Left lung (tissue), 4 donors: ENCODE measurements at regions not wholly inside any gene's neighbourhood (a gene's known extent, or its start where the extent isn't known, plus 50 kb on each side); places are given as distances from the start of the nearest gene placed in this dataset.

Source experiments
- ATAC-seq: fragments of 200-7000 bp; cut with Tn5 transposase; one replicate; pipeline ENCODE4 v1.9.1; 2020; ENCODE audit warnings: moderate library complexity
- DNase-seq, 4 donors: peaks; one replicate each; pipeline ENCODE4 v3.0.0-alpha.2; 2013 to 2020
- H3K27ac ChIP-seq, 2 donors: fragments of 200-600 bp; sonication (generic) in 1 of 2; one replicate each; pipeline versions ENCODE4 v1.5.0 to v1.8.0; 2020 to 2021
- H3K27me3 ChIP-seq, 2 donors: fragments of 200-600 bp; sonication (generic) in 1 of 2; one replicate each; pipeline versions ENCODE4 v1.5.0 to v1.8.0; 2020 to 2021
- H3K36me3 ChIP-seq, 2 donors: fragments of 200-600 bp; sonication (generic) in 1 of 2; one replicate each; pipeline versions ENCODE4 v1.5.0 to v1.8.0; 2020 to 2021
- H3K4me1 ChIP-seq, 2 donors: fragments of 200-600 bp; one replicate each; pipeline ENCODE4 v1.8.0; 2021
- H3K4me3 ChIP-seq, 2 donors: fragments of 200-600 bp; sonication (generic) in 1 of 2; one replicate each; pipeline versions ENCODE4 v1.5.0 to v1.8.0; 2020 to 2021; ENCODE audit warnings: mild to moderate bottlenecking in 1 of 2
- H3K9me3 ChIP-seq, 2 donors: fragments of 200-600 bp; sonication (generic) in 1 of 2; one replicate each; pipeline versions ENCODE4 v1.5.0 to v1.8.0; 2020 to 2021
- intact Hi-C, 2 donors: fragments of 100-400 bp; cut with DNase I; formaldehyde crosslinking; loops; one replicate each; pipeline versions ENCODE4 v1.11.2 to v1.14.2; 2022
- TF ChIP-seq, protein P1 (sequence below), 2 donors: fragments of 200-600 bp; sonication (generic) in 1 of 2; IDR thresholded peaks; one replicate each; pipeline versions ENCODE4 v1.5.0 to v1.8.0; 2021; ENCODE audit warnings: antibody characterized with exemption in 2 of 2
- donor health status: DM: no; HTN: yes; CAD: no.
- donor health status: DM: no; HTN: no; CAD: no.

- H3K4me3 ChIP-seq, result no peak overlapping the region
- intact Hi-C loops, result no loop called here
- H3K27ac ChIP-seq, result no peak overlapping the region
- H3K27me3 ChIP-seq, result no peaks in the 10 kb centered on the region
- H3K36me3 ChIP-seq, result no peaks in the 10 kb centered on the region
- peak in 2 of 4 donors; percentile 1 to 16 for DNase-seq
- TF ChIP-seq, protein P1, sequence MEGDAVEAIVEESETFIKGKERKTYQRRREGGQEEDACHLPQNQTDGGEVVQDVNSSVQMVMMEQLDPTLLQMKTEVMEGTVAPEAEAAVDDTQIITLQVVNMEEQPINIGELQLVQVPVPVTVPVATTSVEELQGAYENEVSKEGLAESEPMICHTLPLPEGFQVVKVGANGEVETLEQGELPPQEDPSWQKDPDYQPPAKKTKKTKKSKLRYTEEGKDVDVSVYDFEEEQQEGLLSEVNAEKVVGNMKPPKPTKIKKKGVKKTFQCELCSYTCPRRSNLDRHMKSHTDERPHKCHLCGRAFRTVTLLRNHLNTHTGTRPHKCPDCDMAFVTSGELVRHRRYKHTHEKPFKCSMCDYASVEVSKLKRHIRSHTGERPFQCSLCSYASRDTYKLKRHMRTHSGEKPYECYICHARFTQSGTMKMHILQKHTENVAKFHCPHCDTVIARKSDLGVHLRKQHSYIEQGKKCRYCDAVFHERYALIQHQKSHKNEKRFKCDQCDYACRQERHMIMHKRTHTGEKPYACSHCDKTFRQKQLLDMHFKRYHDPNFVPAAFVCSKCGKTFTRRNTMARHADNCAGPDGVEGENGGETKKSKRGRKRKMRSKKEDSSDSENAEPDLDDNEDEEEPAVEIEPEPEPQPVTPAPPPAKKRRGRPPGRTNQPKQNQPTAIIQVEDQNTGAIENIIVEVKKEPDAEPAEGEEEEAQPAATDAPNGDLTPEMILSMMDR (IDR thresholded peaks at IDR 0.05), result no peak
- no peak for ATAC-seq
- no peaks in the 10 kb centered on the region for H3K9me3 ChIP-seq
- H3K4me1 ChIP-seq, result no peaks in the 10 kb centered on the region
Measured at GRCh38 chr9:75664597-75664996, 225.9 kb upstream of the PCSK5 start.

DNA sequence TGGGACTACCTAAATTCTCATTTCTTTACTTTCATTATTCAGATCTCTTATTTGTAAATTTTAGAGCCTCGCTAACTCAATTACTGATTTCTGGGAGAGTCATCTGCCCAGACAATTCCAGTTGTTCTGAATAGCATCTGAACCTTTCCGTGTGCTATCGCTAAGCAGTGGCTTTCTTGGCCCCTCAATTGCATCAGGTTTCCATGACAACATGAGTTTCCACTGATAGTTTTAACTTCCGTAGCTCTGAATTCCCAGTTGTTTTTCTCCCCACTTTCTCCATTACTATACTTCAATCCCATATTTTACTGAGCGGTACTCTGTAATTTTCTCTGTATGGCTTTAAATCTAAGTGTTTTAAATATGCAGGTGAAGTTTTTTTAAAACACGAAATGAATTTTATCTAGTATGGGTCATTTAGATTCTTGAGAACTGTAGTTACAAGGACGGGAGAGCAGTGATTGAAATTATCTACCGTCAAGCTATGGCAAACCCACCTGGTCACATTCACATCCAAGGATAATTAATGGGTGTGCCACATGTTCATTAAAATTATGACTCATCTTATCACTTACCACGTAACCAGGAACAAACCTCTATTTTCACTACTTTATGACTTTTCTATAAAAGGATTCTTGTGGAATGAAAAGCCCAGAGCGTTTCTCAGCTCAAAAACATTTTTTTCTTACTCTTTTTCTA is 223.5 kb upstream of the PCSK5 start:
- H3K9me3 ChIP-seq, result no peaks in the 10 kb centered on the region
- DNase-seq (no peak), ATAC-seq (no peak)
- TF ChIP-seq, protein P1 (IDR thresholded peaks at IDR 0.05), result no peak
- H3K27me3 ChIP-seq, result no peaks in the 10 kb centered on the region
- intact Hi-C loops, result no loop called here
- H3K36me3 ChIP-seq, result no peaks in the 10 kb centered on the region
- H3K4me1 ChIP-seq, result no peaks in the 10 kb centered on the region
- H3K4me3 ChIP-seq, result no peak overlapping the region
- H3K27ac ChIP-seq, result no peak overlapping the region

- intact Hi-C loops, result no loop called here
- no peak overlapping the region for H3K27ac ChIP-seq
- ATAC-seq (no peak), DNase-seq (no peak)
- peaks cover 0 to 7% of the 10 kb centered on the region in 2 donors for H3K9me3 ChIP-seq
- no peaks in the 10 kb centered on the region for H3K4me1 ChIP-seq
- TF ChIP-seq, protein P1 (IDR thresholded peaks at IDR 0.05), result no peak
- no peak overlapping the region for H3K4me3 ChIP-seq
- no peaks in the 10 kb centered on the region for H3K36me3 ChIP-seq
- no peaks in the 10 kb centered on the region for H3K27me3 ChIP-seq
Measured at GRCh38 chr9:75669721-75670120, 220.8 kb upstream of the PCSK5 start.

- H3K27me3 ChIP-seq, result no peaks in the 10 kb centered on the region
- H3K4me3 ChIP-seq, result no peak overlapping the region
- H3K36me3 ChIP-seq, result no peaks in the 10 kb centered on the region
- intact Hi-C loops, result no loop called here
- H3K9me3 ChIP-seq, result peaks cover 0 to 7% of the 10 kb centered on the region in 2 donors
- TF ChIP-seq, protein P1 (IDR thresholded peaks at IDR 0.05), result no peak
- H3K27ac ChIP-seq, result no peak overlapping the region
- ATAC-seq (no peak), DNase-seq (no peak)
- no peaks in the 10 kb centered on the region for H3K4me1 ChIP-seq
Measured at GRCh38 chr9:75671354-75671753, 219.1 kb upstream of the PCSK5 start.

DNA sequence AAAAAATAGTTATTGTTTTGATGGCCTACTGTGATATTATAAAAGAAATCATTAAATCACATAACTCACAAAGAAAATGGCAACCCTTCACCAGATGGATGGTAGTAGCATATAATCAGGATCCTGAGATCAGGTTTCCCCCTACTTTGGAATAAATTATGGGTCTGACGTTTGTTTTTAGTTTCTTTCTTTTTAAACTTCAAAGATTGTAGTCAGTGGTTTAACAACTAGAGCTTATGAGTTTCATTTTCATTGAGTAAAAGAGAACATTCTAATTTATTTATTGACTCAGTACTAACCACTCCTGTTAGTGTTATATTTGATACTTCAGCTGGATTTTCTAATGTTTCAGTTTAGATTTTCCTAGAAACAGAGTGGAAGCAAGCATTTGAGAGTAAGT is 218.0 kb upstream of the PCSK5 start:
- ATAC-seq, result no peak
- Histone ChIP-seq H3K4me1 (no peaks in the 10 kb centered on the region), H3K36me3 (no peaks in the 10 kb centered on the region), H3K4me3 (no peak overlapping the region), H3K27me3 (no peaks in the 10 kb centered on the region), H3K27ac (no peak overlapping the region), H3K9me3 (peaks cover 0 to 7% of the 10 kb centered on the region in 2 donors)
- no peak for DNase-seq
- intact Hi-C loops, result no loop called here
- TF ChIP-seq, protein P1 (IDR thresholded peaks at IDR 0.05), result no peak
